CD4-positive, alpha-beta T cell treated with Interleukin-12 subunit alpha and Interleukin-12 subunit beta, for 1 hour (primary cell): ENCODE measurements at regions not wholly inside any gene's neighbourhood (a gene's known extent, or its start where the extent isn't known, plus 50 kb on each side); places are given as distances from the start of the nearest gene placed in this dataset.

ENCODE experiments used
- DNase-seq: peaks from one replicate; pipeline ENCODE4 v3.0.0-alpha.2; 2020

- DNase-seq, result peak; percentile 4
These were observed 162.0 kb downstream of the KLF6 start for GRCh38 chr10:3622845-3623621.

GRCh38 chr10:3622427-3622826 lies 162.6 kb downstream of the KLF6 start:
- peak; percentile 10 for DNase-seq

GRCh38 chr10:3620818-3621217 lies 164.2 kb downstream of the KLF6 start:
- DNase-seq, result no peak

GRCh38 chr10:3619241-3619640 lies 165.8 kb downstream of the KLF6 start:
- DNase-seq, result no peak

GRCh38 chr10:3616880-3617279 lies 168.1 kb downstream of the KLF6 start:
- no peak for DNase-seq

- no peak for DNase-seq
These were observed 171.7 kb downstream of the KLF6 start for GRCh38 chr10:3613318-3613717.

GRCh38 chr10:3612183-3613001 lies 172.6 kb downstream of the KLF6 start:
- no peak for DNase-seq

- no peak for DNase-seq
These were observed 178.7 kb downstream of the KLF6 start for GRCh38 chr10:3606309-3606708.

- DNase-seq, result no peak
These were observed 179.1 kb downstream of the KLF6 start for GRCh38 chr10:3605882-3606281.

GRCh38 chr10:3595736-3596135 lies 189.3 kb downstream of the KLF6 start:
- no peak for DNase-seq

GRCh38 chr10:3593611-3594010 lies 191.4 kb downstream of the KLF6 start:
- DNase-seq, result no peak

GRCh38 chr10:3592424-3592823 lies 192.6 kb downstream of the KLF6 start:
- no peak for DNase-seq

- no peak for DNase-seq
These were observed 196.2 kb downstream of the KLF6 start for GRCh38 chr10:3588816-3589215.

- no peak for DNase-seq
These were observed 196.7 kb downstream of the KLF6 start for GRCh38 chr10:3588346-3588745.

- no peak for DNase-seq
These were observed 199.9 kb downstream of the KLF6 start for GRCh38 chr10:3584926-3585784.

GRCh38 chr10:3580565-3580964 lies 204.4 kb downstream of the KLF6 start:
- DNase-seq, result no peak

GRCh38 chr10:3579845-3580244 lies 205.2 kb downstream of the KLF6 start:
- DNase-seq, result no peak

- DNase-seq, result no peak
These were observed 206.3 kb downstream of the KLF6 start for GRCh38 chr10:3578682-3579081.

- no peak for DNase-seq
These were observed 206.8 kb downstream of the KLF6 start for GRCh38 chr10:3578159-3578558.

GRCh38 chr10:3574451-3574850 lies 210.6 kb downstream of the KLF6 start:
- no peak for DNase-seq

- no peak for DNase-seq
These were observed 211.5 kb downstream of the KLF6 start for GRCh38 chr10:3573498-3573897.

- no peak for DNase-seq
These were observed 213.6 kb downstream of the KLF6 start for GRCh38 chr10:3571310-3571825.

GRCh38 chr10:3570855-3571266 lies 214.1 kb downstream of the KLF6 start:
- DNase-seq, result no peak
